OCI-LY7 (cell line): ENCODE measurements at regions not wholly inside any gene's neighbourhood (a gene's known extent, or its start where the extent isn't known, plus 50 kb on each side); places are given as distances from the start of the nearest gene placed in this dataset.

Source experiments
- BruUV-seq: library from RNA; stranded (reverse); fragments of 400-500 nt; replicated peaks from 2 replicates; lab custom pipeline; 2021; lab: Mats Ljungman, UMichigan
- CTCF ChIA-PET: fragments of 300-600 bp; sonication (Branson Sonifier 250); formaldehyde crosslinking; loops from one replicate; lab custom pipeline; 2022; ENCODE audit warnings: antibody characterized with exemption; ENCODE audit not compliant: unreplicated experiment; lab: Charles Lee
- POLR2A ChIA-PET: fragments of 300-600 bp; sonication (Branson Sonifier 250); formaldehyde crosslinking; loops from one replicate; lab custom pipeline; 2022; ENCODE audit warnings: antibody characterized with exemption; lab: Charles Lee
- DNase-seq: peaks from one replicate; pipeline ENCODE4 v3.0.0-alpha.2; 2015; ENCODE audit warnings: low spot score
- H2AFZ ChIP-seq: fragments of 200-600 bp; sonication (generic), shearing (Covaris generic); 2 replicates; pipeline ENCODE4 v1.6.1; 2014; ENCODE audit warnings: mild to moderate bottlenecking, antibody characterized with exemption, low read length, moderate library complexity
- H3K27ac ChIP-seq: fragments of 200-600 bp; sonication (generic); 2 replicates; pipeline ENCODE4 v1.5.1; 2014; ENCODE audit warnings: mixed run types, low read depth, mild to moderate bottlenecking, moderate library complexity, low read length, inconsistent platforms; ENCODE audit not compliant: poor library complexity, severe bottlenecking
- H3K36me3 ChIP-seq: fragments of 200-600 bp; sonication (generic); 2 replicates; pipeline ENCODE4 v1.6.1; 2014; ENCODE audit warnings: mild to moderate bottlenecking, antibody characterized with exemption, low read length, moderate library complexity, mixed read lengths; ENCODE audit not compliant: insufficient read depth
- H3K4me1 ChIP-seq: fragments of 200-600 bp; sonication (generic); 2 replicates; pipeline ENCODE4 v1.5.1; 2014; ENCODE audit warnings: mild to moderate bottlenecking, low read length; ENCODE audit not compliant: insufficient read depth, poor library complexity, severe bottlenecking
- H3K4me2 ChIP-seq: fragments of 200-600 bp; sonication (generic); 2 replicates; pipeline ENCODE4 v1.6.1; 2014; ENCODE audit warnings: mild to moderate bottlenecking, low read length
- H3K4me3 ChIP-seq: fragments of 200-600 bp; sonication (generic); 2 replicates; pipeline ENCODE4 v1.5.1; 2014; ENCODE audit warnings: mild to moderate bottlenecking, low read depth, low read length; ENCODE audit not compliant: poor library complexity, severe bottlenecking
- H3K79me2 ChIP-seq: fragments of 200-600 bp; sonication (generic); 2 replicates; pipeline ENCODE4 v1.6.1; 2016; ENCODE audit warnings: low read depth, mild to moderate bottlenecking, low read length, moderate library complexity, mixed read lengths; ENCODE audit not compliant: insufficient read depth
- H3K9me2 ChIP-seq: fragments of 200-600 bp; sonication (generic); 2 replicates; pipeline ENCODE4 v1.6.1; 2016; ENCODE audit warnings: mild to moderate bottlenecking, low read length, mixed read lengths; ENCODE audit not compliant: insufficient read depth
- H3K9me3 ChIP-seq: fragments of 200-600 bp; sonication (generic); 2 replicates; pipeline ENCODE4 v1.6.1; 2014; ENCODE audit warnings: mild to moderate bottlenecking, mixed run types, low read length, mixed read lengths
- H4K20me1 ChIP-seq: fragments of 200-600 bp; sonication (generic); 2 replicates; pipeline ENCODE4 v1.6.1; 2014; ENCODE audit warnings: mild to moderate bottlenecking, antibody characterized with exemption, low read length, moderate library complexity, mixed read lengths; ENCODE audit not compliant: insufficient read depth
- CTCF ChIP-seq: fragments of 200-600 bp; sonication (generic); conservative IDR thresholded peaks from 2 replicates; pipeline ENCODE4 v1.5.1; 2014; ENCODE audit warnings: mild to moderate bottlenecking, antibody characterized with exemption, low read length, moderate library complexity, mixed read lengths
- EZH2phosphoT487 ChIP-seq: fragments of 200-600 bp; sonication (generic); IDR thresholded peaks from 2 replicates; pipeline ENCODE4 v1.6.1; 2018; ENCODE audit warnings: low read depth, borderline replicate concordance, mild to moderate bottlenecking, mixed run types, antibody characterized with exemption, low read length, moderate library complexity, mixed read lengths
- intact Hi-C: fragments of 100-400 bp; cut with micrococcal nuclease; formaldehyde crosslinking; loops from one replicate; pipeline ENCODE4 v1.10.0; 2022; ENCODE audit not compliant: unreplicated experiment

- POLR2A ChIA-PET = no interaction called here
- no peak overlapping the region for H3K4me2 ChIP-seq
- H3K4me1 ChIP-seq = no peaks in the 10 kb centered on the region
- no TSS peak for BruUV-seq
- no peaks in the 10 kb centered on the region for H4K20me1 ChIP-seq
- no peak overlapping the region for H2AFZ ChIP-seq
- H3K27ac ChIP-seq = no peak overlapping the region
- H3K9me3 ChIP-seq = no peaks in the 10 kb centered on the region
- CTCF ChIA-PET = no interaction called here
- no peaks in the 10 kb centered on the region for H3K36me3 ChIP-seq
- TF ChIP-seq CTCF = no peak
- no peak for TF ChIP-seq EZH2phosphoT487
- DNase-seq = no peak
- no peaks in the 10 kb centered on the region for H3K79me2 ChIP-seq
- intact Hi-C loops = no loop called here
- H3K9me2 ChIP-seq = no peaks in the 10 kb centered on the region
- H3K4me3 ChIP-seq = no peak overlapping the region
These were observed 2584.1 kb upstream of the PCDH20 start for GRCh38 chr13:63999614-64000305.

- no peak for DNase-seq
- Histone ChIP-seq H3K9me3 (no peaks in the 10 kb centered on the region), H2AFZ (no peak overlapping the region), H3K4me2 (no peak overlapping the region), H3K36me3 (no peaks in the 10 kb centered on the region), H4K20me1 (no peaks in the 10 kb centered on the region), H3K27ac (no peak overlapping the region), H3K4me1 (no peaks in the 10 kb centered on the region), H3K9me2 (no peaks in the 10 kb centered on the region), H3K4me3 (no peak overlapping the region), H3K79me2 (no peaks in the 10 kb centered on the region)
- no peak for TF ChIP-seq EZH2phosphoT487
- TF ChIP-seq CTCF = no peak
- ChIA-PET CTCF (no interaction called here), POLR2A (no interaction called here)
- intact Hi-C loops = no loop called here
- no TSS peak for BruUV-seq
These were observed 2567.7 kb upstream of the PCDH20 start for GRCh38 chr13:63983366-63983765.

GRCh38 chr13:63979951-63980350, 2564.3 kb upstream of the PCDH20 start:
- H3K27ac ChIP-seq = no peak overlapping the region
- no peaks in the 10 kb centered on the region for H3K4me1 ChIP-seq
- no peak for DNase-seq
- CTCF ChIA-PET = no interaction called here
- no peaks in the 10 kb centered on the region for H3K79me2 ChIP-seq
- intact Hi-C loops = no loop called here
- H3K4me2 ChIP-seq = no peak overlapping the region
- no peaks in the 10 kb centered on the region for H3K9me2 ChIP-seq
- no peaks in the 10 kb centered on the region for H3K9me3 ChIP-seq
- no peaks in the 10 kb centered on the region for H4K20me1 ChIP-seq
- H3K4me3 ChIP-seq = no peak overlapping the region
- no TSS peak for BruUV-seq
- no peak overlapping the region for H2AFZ ChIP-seq
- POLR2A ChIA-PET = no interaction called here
- TF ChIP-seq EZH2phosphoT487 = no peak
- TF ChIP-seq CTCF = no peak
- no peaks in the 10 kb centered on the region for H3K36me3 ChIP-seq
